ENCODE measurements at regions not wholly inside any gene's neighbourhood (a gene's known extent, or its start where the extent isn't known, plus 50 kb on each side); places are given as distances from the start of the nearest gene placed in this dataset.

GRCh38 chr5:27437594-27438200 is 399.3 kb upstream of the CDH9 start:
- no peak for TF ChIP-seq CTCF (IDR thresholded peaks at IDR 0.05; ENCODE audit: borderline replicate concordance, extremely low read depth, low read length, poor library complexity, severe bottlenecking)
- no peak for TF ChIP-seq EZH2 (IDR thresholded peaks at IDR 0.05; ENCODE audit: borderline replicate concordance, low read depth, low read length, severe bottlenecking)

Measured in DND-41 (cell line).